Calu3 (cell line): ENCODE measurements at regions not wholly inside any gene's neighbourhood (a gene's known extent, or its start where the extent isn't known, plus 50 kb on each side); places are given as distances from the start of the nearest gene placed in this dataset.

Experiments used
- BruUV-seq: library from RNA; stranded (reverse); fragments of 400-500 nt; replicated peaks from 2 replicates; lab custom pipeline; 2021; lab: Mats Ljungman, UMichigan
- CTCF ChIA-PET: fragments of 300-600 bp; sonication (Branson Sonifier 250); formaldehyde crosslinking; loops from one replicate; lab custom pipeline; 2022; ENCODE audit warnings: antibody characterized with exemption; lab: Charles Lee
- DNase-seq: peaks from one replicate; pipeline ENCODE4 v3.0.0; 2022
- H3K27ac Mint-ChIP-seq: one replicate; pipeline ENCODE4 v1.8.0; 2022; ENCODE audit warnings: mixed read lengths; ENCODE audit not compliant: unreplicated experiment
- H3K27me3 Mint-ChIP-seq: one replicate; pipeline ENCODE4 v1.8.0; 2022; ENCODE audit warnings: mixed read lengths; ENCODE audit not compliant: unreplicated experiment
- H3K36me3 Mint-ChIP-seq: one replicate; pipeline ENCODE4 v1.8.0; 2022; ENCODE audit warnings: mild to moderate bottlenecking, moderate library complexity, mixed read lengths; ENCODE audit not compliant: insufficient read depth, unreplicated experiment
- H3K4me1 Mint-ChIP-seq: one replicate; pipeline ENCODE4 v1.8.0; 2022; ENCODE audit warnings: mild to moderate bottlenecking, low read depth, mixed read lengths; ENCODE audit not compliant: unreplicated experiment
- H3K4me3 Mint-ChIP-seq: one replicate; pipeline ENCODE4 v1.8.0; 2022; ENCODE audit warnings: mild to moderate bottlenecking, low read depth, moderate library complexity, mixed read lengths; ENCODE audit not compliant: unreplicated experiment
- H3K9me3 Mint-ChIP-seq: one replicate; pipeline ENCODE4 v1.8.0; 2022; ENCODE audit warnings: low read depth, mixed read lengths; ENCODE audit not compliant: unreplicated experiment
- intact Hi-C: fragments of 100-400 bp; cut with micrococcal nuclease; formaldehyde crosslinking; loops from one replicate; pipeline ENCODE4 v1.10.0; 2022; ENCODE audit not compliant: unreplicated experiment
- TF ChIP-seq, protein P1 (sequence below): fragments of 200-600 bp; IDR thresholded peaks from one replicate; pipeline ENCODE4 v1.8.0; 2022; ENCODE audit warnings: antibody characterized with exemption; ENCODE audit not compliant: unreplicated experiment

GRCh38 chr16:35506018-35506897 lies 2046.8 kb downstream of the TP53TG3F start:
- no peak overlapping the region for H3K27ac Mint-ChIP-seq
- H3K9me3 Mint-ChIP-seq, result peaks cover 14% of the 10 kb centered on the region
- H3K4me1 Mint-ChIP-seq, result no peaks in the 10 kb centered on the region
- H3K4me3 Mint-ChIP-seq, result no peak overlapping the region
- no peaks in the 10 kb centered on the region for H3K36me3 Mint-ChIP-seq
- TF ChIP-seq, protein P1, sequence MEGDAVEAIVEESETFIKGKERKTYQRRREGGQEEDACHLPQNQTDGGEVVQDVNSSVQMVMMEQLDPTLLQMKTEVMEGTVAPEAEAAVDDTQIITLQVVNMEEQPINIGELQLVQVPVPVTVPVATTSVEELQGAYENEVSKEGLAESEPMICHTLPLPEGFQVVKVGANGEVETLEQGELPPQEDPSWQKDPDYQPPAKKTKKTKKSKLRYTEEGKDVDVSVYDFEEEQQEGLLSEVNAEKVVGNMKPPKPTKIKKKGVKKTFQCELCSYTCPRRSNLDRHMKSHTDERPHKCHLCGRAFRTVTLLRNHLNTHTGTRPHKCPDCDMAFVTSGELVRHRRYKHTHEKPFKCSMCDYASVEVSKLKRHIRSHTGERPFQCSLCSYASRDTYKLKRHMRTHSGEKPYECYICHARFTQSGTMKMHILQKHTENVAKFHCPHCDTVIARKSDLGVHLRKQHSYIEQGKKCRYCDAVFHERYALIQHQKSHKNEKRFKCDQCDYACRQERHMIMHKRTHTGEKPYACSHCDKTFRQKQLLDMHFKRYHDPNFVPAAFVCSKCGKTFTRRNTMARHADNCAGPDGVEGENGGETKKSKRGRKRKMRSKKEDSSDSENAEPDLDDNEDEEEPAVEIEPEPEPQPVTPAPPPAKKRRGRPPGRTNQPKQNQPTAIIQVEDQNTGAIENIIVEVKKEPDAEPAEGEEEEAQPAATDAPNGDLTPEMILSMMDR, result no peak
- BruUV-seq, result no TSS peak
- no peaks in the 10 kb centered on the region for H3K27me3 Mint-ChIP-seq
- no peak for DNase-seq
- intact Hi-C loops, result no loop called here
- CTCF ChIA-PET, result no interaction called here

DNA sequence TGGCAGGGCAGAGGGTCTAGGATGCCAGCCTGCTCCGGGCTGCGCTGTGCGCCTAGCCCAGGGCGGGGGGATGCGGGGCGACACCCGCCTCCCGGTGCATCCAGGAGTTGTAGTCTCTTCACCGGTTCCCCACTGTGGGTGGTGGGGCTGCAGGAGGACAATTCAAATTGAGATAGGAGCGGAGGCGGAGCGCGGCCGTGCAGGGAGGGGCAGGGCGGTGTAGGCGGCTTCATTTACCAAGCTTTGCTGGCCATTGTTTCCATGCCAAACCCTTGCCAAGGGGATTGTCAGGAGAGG lies 2047.4 kb downstream of the TP53TG3F start:
- Mint-ChIP-seq H3K4me1 (no peaks in the 10 kb centered on the region), H3K9me3 (peaks cover 14% of the 10 kb centered on the region), H3K4me3 (no peak overlapping the region), H3K27ac (no peak overlapping the region), H3K36me3 (no peaks in the 10 kb centered on the region), H3K27me3 (no peaks in the 10 kb centered on the region)
- no TSS peak for BruUV-seq
- CTCF ChIA-PET, result no interaction called here
- DNase-seq, result no peak
- TF ChIP-seq, protein P1, result no peak
- intact Hi-C loops, result no loop called here

- no peak for DNase-seq
- BruUV-seq, result no TSS peak
- Mint-ChIP-seq H3K27ac (no peak overlapping the region), H3K9me3 (peaks cover 17% of the 10 kb centered on the region), H3K36me3 (no peaks in the 10 kb centered on the region), H3K4me3 (no peak overlapping the region), H3K4me1 (no peaks in the 10 kb centered on the region), H3K27me3 (no peaks in the 10 kb centered on the region)
- TF ChIP-seq, protein P1, result no peak
- CTCF ChIA-PET, result no interaction called here
- intact Hi-C loops, result no loop called here
These were observed 2051.3 kb downstream of the TP53TG3F start for GRCh38 chr16:35510701-35511100.

DNA sequence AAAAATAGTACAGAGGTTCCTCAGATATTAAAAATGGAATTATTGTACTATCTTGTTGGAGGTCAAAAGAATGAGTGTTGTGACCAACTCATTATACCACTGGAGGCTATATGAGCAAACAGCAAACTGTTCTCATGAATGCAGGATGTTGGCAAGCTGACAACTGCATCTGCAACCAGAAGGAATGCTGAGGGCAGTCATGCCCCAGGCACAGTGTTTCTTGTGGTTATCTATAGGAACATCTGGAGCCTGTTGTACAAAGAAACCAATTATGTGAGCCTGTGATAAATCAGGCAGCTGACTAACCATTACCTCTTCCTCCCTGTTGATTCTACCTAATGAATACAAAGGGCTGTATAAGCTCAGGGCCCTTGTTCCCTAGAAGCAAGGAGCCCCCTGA lies 2057.1 kb downstream of the TP53TG3F start:
- Mint-ChIP-seq H3K27ac (no peak overlapping the region), H3K9me3 (peaks cover 21% of the 10 kb centered on the region), H3K27me3 (no peaks in the 10 kb centered on the region), H3K36me3 (no peaks in the 10 kb centered on the region), H3K4me3 (no peak overlapping the region), H3K4me1 (no peaks in the 10 kb centered on the region)
- no TSS peak for BruUV-seq
- no peak for DNase-seq
- CTCF ChIA-PET, result no interaction called here
- TF ChIP-seq, protein P1, result no peak
- intact Hi-C loops, result no loop called here
